Neuronal stem cell (in vitro differentiated cells): ENCODE measurements at regions not wholly inside any gene's neighbourhood (a gene's known extent, or its start where the extent isn't known, plus 50 kb on each side); places are given as distances from the start of the nearest gene placed in this dataset.

Source experiments
- DNase-seq: peaks from one replicate; pipeline ENCODE4 v3.0.0-alpha.2; 2013; ENCODE audit warnings: low spot score
- H2AFZ ChIP-seq: one replicate; pipeline ENCODE4 v1.6.1; 2013; ENCODE audit warnings: mild to moderate bottlenecking, low read length, inconsistent platforms
- H2AK5ac ChIP-seq: 2 replicates; pipeline ENCODE4 v1.6.1; 2013; ENCODE audit warnings: low read depth, mild to moderate bottlenecking, inconsistent platforms, low read length, moderate library complexity, mixed read lengths
- H2BK120ac ChIP-seq: 2 replicates; pipeline ENCODE4 v1.6.1; 2013; ENCODE audit warnings: low read depth, mild to moderate bottlenecking, inconsistent platforms, low read length, moderate library complexity, mixed read lengths
- H2BK12ac ChIP-seq: one replicate; pipeline ENCODE4 v1.6.1; 2013; ENCODE audit warnings: low read length, inconsistent platforms
- H2BK15ac ChIP-seq: 2 replicates; pipeline ENCODE4 v1.6.1; 2013; ENCODE audit warnings: mild to moderate bottlenecking, low read length, inconsistent platforms, mixed read lengths
- H2BK5ac ChIP-seq: one replicate; pipeline ENCODE4 v1.6.1; 2013; ENCODE audit warnings: inconsistent platforms, mild to moderate bottlenecking, low read length, moderate library complexity
- H3K14ac ChIP-seq: one replicate; pipeline ENCODE4 v1.6.1; 2013; ENCODE audit warnings: low read length, inconsistent platforms
- H3K18ac ChIP-seq: 2 replicates; pipeline ENCODE4 v1.6.1; 2013; ENCODE audit warnings: low read length, inconsistent platforms
- H3K23ac ChIP-seq: 2 replicates; pipeline ENCODE4 v1.6.1; 2013; ENCODE audit warnings: low read depth, mild to moderate bottlenecking, mixed read lengths, low read length, inconsistent platforms; ENCODE audit not compliant: poor library complexity
- H3K27ac ChIP-seq: replicated peaks from 3 replicates; pipeline ENCODE4 v1.5.1; 2013; ENCODE audit warnings: low read length, inconsistent platforms
- H3K27me3 ChIP-seq, 3 experiments: 2 replicates each; pipeline ENCODE4 v1.6.1; 2013; ENCODE audit warnings: low read length in 3 of 3, mild to moderate bottlenecking in 2 of 3, inconsistent platforms in 1 of 3, low read depth in 1 of 3, mixed read lengths in 1 of 3, moderate library complexity in 1 of 3; ENCODE audit not compliant: control insufficient read depth in 3 of 3, insufficient read depth in 3 of 3
- H3K36me3 ChIP-seq, 2 donors: replicated peaks in 1 of 2; 2 replicates each; pipeline ENCODE4 v1.6.1; 2013; ENCODE audit warnings: low read length in 2 of 2; ENCODE audit not compliant: control insufficient read depth in 2 of 2, insufficient read depth in 2 of 2
- H3K4ac ChIP-seq: 2 replicates; pipeline ENCODE4 v1.6.1; 2013; ENCODE audit warnings: inconsistent platforms, mild to moderate bottlenecking, low read length, moderate library complexity
- H3K4me1 ChIP-seq, 2 donors: 1 replicate in 1 of 2; 2 replicates in 1 of 2; pipeline ENCODE4 v1.6.1; 2013; ENCODE audit warnings: low read length in 2 of 2, low read depth in 1 of 2; ENCODE audit not compliant: control insufficient read depth in 2 of 2, insufficient read depth in 1 of 2
- H3K4me2 ChIP-seq: one replicate; pipeline ENCODE4 v1.6.1; 2013; ENCODE audit warnings: mild to moderate bottlenecking, low read length, inconsistent platforms; ENCODE audit not compliant: insufficient read depth, poor library complexity, severe bottlenecking
- H3K4me3 ChIP-seq, 2 donors: 2 replicates each; pipeline ENCODE4 v1.5.1; 2013; ENCODE audit warnings: low read length in 2 of 2, mild to moderate bottlenecking in 2 of 2, inconsistent platforms in 1 of 2, moderate library complexity in 1 of 2
- H3K79me1 ChIP-seq: one replicate; pipeline ENCODE4 v1.6.1; 2013; ENCODE audit warnings: low read depth, mild to moderate bottlenecking, inconsistent platforms, low read length, moderate library complexity
- H3K9ac ChIP-seq: one replicate; pipeline ENCODE4 v1.6.1; 2013; ENCODE audit warnings: mild to moderate bottlenecking, low read depth, low read length, inconsistent platforms; ENCODE audit not compliant: poor library complexity
- H3K9me3 ChIP-seq, 2 donors: replicated peaks in 1 of 2; 2 replicates each; pipeline versions ENCODE3 to v1.6.1; 2013; ENCODE audit warnings: low read length in 2 of 2, mild to moderate bottlenecking in 2 of 2, inconsistent platforms in 1 of 2, low read depth in 1 of 2, mixed read lengths in 1 of 2, moderate library complexity in 1 of 2; ENCODE audit not compliant: control insufficient read depth in 2 of 2, insufficient read depth in 1 of 2
- H4K8ac ChIP-seq: one replicate; pipeline ENCODE4 v1.6.1; 2013; ENCODE audit warnings: low read depth, mild to moderate bottlenecking, inconsistent platforms, low read length, moderate library complexity
- H4K91ac ChIP-seq: one replicate; pipeline ENCODE4 v1.6.1; 2013; ENCODE audit warnings: low read length, low read depth, mild to moderate bottlenecking, inconsistent platforms; ENCODE audit not compliant: poor library complexity
- WGBS, 2 donors: extraction: QIAGEN DNeasy Blood & Tissue Kit; methylation state at CpG; one replicate each; pipeline ENCODE4 v1.1.7; 2013; ENCODE audit warnings: missing lambda C conversion rate in 2 of 2, mixed read lengths in 1 of 2; ENCODE audit not compliant: insufficient read length in 2 of 2, insufficient replicate concordance in 1 of 2; ENCODE audit errors: extremely low coverage in 2 of 2; 5-methylcytosine and 5-hydroxymethylcytosine counted together

- Histone ChIP-seq H2BK15ac (no peak overlapping the region), H3K4ac (no peak overlapping the region), H3K36me3 (no peaks in the 10 kb centered on the region), H2BK5ac (no peak overlapping the region), H3K79me1 (no peaks in the 10 kb centered on the region), H3K27ac (no peak overlapping the region), H3K23ac (no peak overlapping the region), H3K9me3 (peaks cover 0 to 5% of the 10 kb centered on the region in 2 donors), H3K14ac (no peak overlapping the region), H3K18ac (no peak overlapping the region), H2AFZ (no peak overlapping the region), H3K4me2 (no peak overlapping the region), H3K4me3 (no peak overlapping the region), H3K27me3 (no peaks in the 10 kb centered on the region), H2BK12ac (no peak overlapping the region), H3K9ac (no peak overlapping the region), H3K4me1 (no peaks in the 10 kb centered on the region), H2BK120ac (no peak overlapping the region), H4K91ac (no peak overlapping the region), H2AK5ac (no peak overlapping the region), H4K8ac (no peak overlapping the region)
- DNase-seq: no peak
- no CpG with 5 or more reads among the region's 1 CpG for WGBS, 2 donors
Observed at GRCh38 chrX:99795495-99795894, 614.6 kb downstream of the PCDH19 start.

- H3K4ac ChIP-seq: no peak overlapping the region
- no peak overlapping the region for H3K4me3 ChIP-seq
- 100% methylated on average over 1 of the region's 3 CpGs; no CpG with 5 or more reads in 1 of the 2 donors for WGBS, 2 donors
- no peak overlapping the region for H2BK15ac ChIP-seq
- H4K91ac ChIP-seq: no peak overlapping the region
- H4K8ac ChIP-seq: no peak overlapping the region
- no peak overlapping the region for H2AFZ ChIP-seq
- H2AK5ac ChIP-seq: no peak overlapping the region
- H3K79me1 ChIP-seq: no peaks in the 10 kb centered on the region
- no peaks in the 10 kb centered on the region for H3K4me1 ChIP-seq
- DNase-seq: no peak
- H3K23ac ChIP-seq: no peak overlapping the region
- no peak overlapping the region for H2BK120ac ChIP-seq
- no peak overlapping the region for H3K9ac ChIP-seq
- H3K27ac ChIP-seq: no peak overlapping the region
- H3K14ac ChIP-seq: no peak overlapping the region
- H3K18ac ChIP-seq: no peak overlapping the region
- no peak overlapping the region for H2BK12ac ChIP-seq
- no peak overlapping the region for H2BK5ac ChIP-seq
- H3K36me3 ChIP-seq: no peaks in the 10 kb centered on the region
- no peaks in the 10 kb centered on the region for H3K27me3 ChIP-seq
- no peaks in the 10 kb centered on the region for H3K9me3 ChIP-seq
- H3K4me2 ChIP-seq: no peak overlapping the region
Observed at GRCh38 chrX:99782516-99783040, 627.5 kb downstream of the PCDH19 start.

GRCh38 chrX:99777912-99778311 lies 632.2 kb downstream of the PCDH19 start:
- Histone ChIP-seq H3K23ac (no peak overlapping the region), H2AK5ac (no peak overlapping the region), H3K9ac (no peak overlapping the region), H2AFZ (no peak overlapping the region), H2BK120ac (no peak overlapping the region), H3K9me3 (no peaks in the 10 kb centered on the region), H3K27me3 (no peaks in the 10 kb centered on the region), H3K4me2 (no peak overlapping the region), H3K36me3 (no peaks in the 10 kb centered on the region), H3K79me1 (no peaks in the 10 kb centered on the region), H3K14ac (no peak overlapping the region), H4K91ac (no peak overlapping the region), H3K18ac (no peak overlapping the region), H4K8ac (no peak overlapping the region), H3K4ac (no peak overlapping the region), H3K4me1 (no peaks in the 10 kb centered on the region), H3K4me3 (no peak overlapping the region), H2BK15ac (no peak overlapping the region), H3K27ac (no peak overlapping the region), H2BK12ac (no peak overlapping the region), H2BK5ac (no peak overlapping the region)
- no peak for DNase-seq
- no CpG with 5 or more reads among the region's 1 CpG for WGBS, 2 donors

GRCh38 chrX:99761731-99762130 lies 648.3 kb downstream of the PCDH19 start:
- Histone ChIP-seq H3K4me1 (no peaks in the 10 kb centered on the region), H4K8ac (no peak overlapping the region), H2BK5ac (no peak overlapping the region), H3K18ac (no peak overlapping the region), H2BK12ac (no peak overlapping the region), H3K36me3 (no peaks in the 10 kb centered on the region), H2AK5ac (no peak overlapping the region), H4K91ac (no peak overlapping the region), H3K4me3 (no peak overlapping the region), H2AFZ (no peak overlapping the region), H3K27ac (no peak overlapping the region), H3K14ac (no peak overlapping the region), H3K9me3 (no peaks in the 10 kb centered on the region), H2BK120ac (no peak overlapping the region), H3K23ac (no peak overlapping the region), H2BK15ac (no peak overlapping the region), H3K79me1 (no peaks in the 10 kb centered on the region), H3K9ac (no peak overlapping the region), H3K4me2 (no peak overlapping the region), H3K4ac (no peak overlapping the region), H3K27me3 (no peaks in the 10 kb centered on the region)
- WGBS, 2 donors: no CpG with 5 or more reads among the region's 3 CpGs
- no peak for DNase-seq
